Gastrocnemius medialis (tissue), 4 donors: ENCODE measurements at regions not wholly inside any gene's neighbourhood (a gene's known extent, or its start where the extent isn't known, plus 50 kb on each side); places are given as distances from the start of the nearest gene placed in this dataset.

Source experiments
- POLR2A ChIP-seq, 2 donors: fragments of 450-650 bp; IDR thresholded peaks; one replicate each; pipeline ENCODE4 v1.6.1; 2017; ENCODE audit warnings: antibody characterized with exemption in 2 of 2, mild to moderate bottlenecking in 2 of 2, moderate library complexity in 2 of 2
- TF ChIP-seq, protein P1 (sequence below), 5 experiments: fragments of 450-650 bp in 3 of 5; fragments of 200-600 bp in 2 of 5; sonication (generic) in 2 of 5; IDR thresholded peaks in 4 of 5; conservative IDR thresholded peaks in 1 of 5; 1 replicate in 4 of 5; 2 replicates in 1 of 5; pipeline ENCODE4 v1.5.1; 2016 to 2019; ENCODE audit warnings: antibody characterized with exemption in 5 of 5, mild to moderate bottlenecking in 3 of 5, moderate library complexity in 3 of 5

DNA sequence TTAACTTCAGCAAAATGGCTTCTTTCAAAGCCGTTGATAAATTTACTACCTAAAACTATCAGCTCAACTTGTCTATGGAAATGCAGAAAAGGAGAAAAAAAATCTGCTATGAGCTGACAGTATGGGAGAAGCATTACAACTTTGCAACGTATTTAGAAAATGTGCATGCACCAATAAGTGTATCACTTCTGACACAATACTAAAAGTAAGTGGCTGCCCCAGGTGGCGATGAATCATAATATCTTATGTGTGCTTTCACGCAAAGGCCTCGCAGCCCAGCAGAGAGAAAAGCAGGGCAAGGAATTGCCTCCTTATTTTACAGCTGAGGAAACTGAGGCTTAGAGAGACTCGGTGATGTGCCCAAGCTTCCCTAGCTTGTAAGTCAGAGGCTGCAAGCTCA is 101.8 kb downstream of the SALL1 start:
- TF ChIP-seq, protein P1, sequence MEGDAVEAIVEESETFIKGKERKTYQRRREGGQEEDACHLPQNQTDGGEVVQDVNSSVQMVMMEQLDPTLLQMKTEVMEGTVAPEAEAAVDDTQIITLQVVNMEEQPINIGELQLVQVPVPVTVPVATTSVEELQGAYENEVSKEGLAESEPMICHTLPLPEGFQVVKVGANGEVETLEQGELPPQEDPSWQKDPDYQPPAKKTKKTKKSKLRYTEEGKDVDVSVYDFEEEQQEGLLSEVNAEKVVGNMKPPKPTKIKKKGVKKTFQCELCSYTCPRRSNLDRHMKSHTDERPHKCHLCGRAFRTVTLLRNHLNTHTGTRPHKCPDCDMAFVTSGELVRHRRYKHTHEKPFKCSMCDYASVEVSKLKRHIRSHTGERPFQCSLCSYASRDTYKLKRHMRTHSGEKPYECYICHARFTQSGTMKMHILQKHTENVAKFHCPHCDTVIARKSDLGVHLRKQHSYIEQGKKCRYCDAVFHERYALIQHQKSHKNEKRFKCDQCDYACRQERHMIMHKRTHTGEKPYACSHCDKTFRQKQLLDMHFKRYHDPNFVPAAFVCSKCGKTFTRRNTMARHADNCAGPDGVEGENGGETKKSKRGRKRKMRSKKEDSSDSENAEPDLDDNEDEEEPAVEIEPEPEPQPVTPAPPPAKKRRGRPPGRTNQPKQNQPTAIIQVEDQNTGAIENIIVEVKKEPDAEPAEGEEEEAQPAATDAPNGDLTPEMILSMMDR (IDR thresholded peaks at IDR 0.05 in 4 of 5, conservative IDR thresholded peaks at IDR 0.05 in 1 of 5): no peak
- no peak for TF ChIP-seq POLR2A (IDR thresholded peaks at IDR 0.05)
